ENCODE measurements at regions not wholly inside any gene's neighbourhood (a gene's known extent, or its start where the extent isn't known, plus 50 kb on each side); places are given as distances from the start of the nearest gene placed in this dataset.

DNA sequence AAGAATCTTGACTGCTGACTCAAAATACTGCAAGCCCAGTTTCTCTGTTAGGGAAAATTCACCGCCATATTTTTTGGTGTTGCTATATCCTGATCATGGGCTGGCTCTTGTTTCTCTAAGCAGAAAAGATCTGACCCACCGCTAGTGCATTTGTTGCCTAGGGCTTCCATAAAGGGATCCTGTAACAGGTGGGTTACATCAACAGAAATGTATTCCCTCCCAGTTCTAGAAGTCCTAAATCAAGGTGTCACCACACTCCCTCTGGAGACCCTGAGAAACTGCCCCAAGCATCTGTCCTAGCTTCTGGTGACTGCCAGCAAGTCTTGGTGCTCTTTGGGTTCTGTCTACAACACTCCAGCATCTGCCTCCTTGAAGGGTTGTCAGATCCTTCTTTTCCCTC is 99.7 kb downstream of the MAF start:
- Histone ChIP-seq H3K9me3 (ENCODE audit: control insufficient read depth in 2 of 2, low read length in 2 of 2) (peaks cover 0 to 3% of the 10 kb centered on the region in 2 donors), H3K27me3 (ENCODE audit: control insufficient read depth in 2 of 2, insufficient read depth in 2 of 2, low read length in 2 of 2) (no peaks in the 10 kb centered on the region), H3K36me3 (ENCODE audit: control insufficient read depth in 2 of 2, insufficient read depth in 2 of 2, low read length in 2 of 2) (no peaks in the 10 kb centered on the region), H3K4me1 (ENCODE audit: control insufficient read depth in 2 of 2, insufficient read depth in 2 of 2, low read length in 2 of 2) (no peaks in the 10 kb centered on the region), H3K4me3 (ENCODE audit: low read length in 2 of 2) (no peak overlapping the region), H3K9ac (ENCODE audit: low read depth in 1 of 2, low read length in 2 of 2) (no peak overlapping the region), H3K27ac (ENCODE audit: low read depth in 2 of 2, low read length in 2 of 2) (no peak overlapping the region)

DNA sequence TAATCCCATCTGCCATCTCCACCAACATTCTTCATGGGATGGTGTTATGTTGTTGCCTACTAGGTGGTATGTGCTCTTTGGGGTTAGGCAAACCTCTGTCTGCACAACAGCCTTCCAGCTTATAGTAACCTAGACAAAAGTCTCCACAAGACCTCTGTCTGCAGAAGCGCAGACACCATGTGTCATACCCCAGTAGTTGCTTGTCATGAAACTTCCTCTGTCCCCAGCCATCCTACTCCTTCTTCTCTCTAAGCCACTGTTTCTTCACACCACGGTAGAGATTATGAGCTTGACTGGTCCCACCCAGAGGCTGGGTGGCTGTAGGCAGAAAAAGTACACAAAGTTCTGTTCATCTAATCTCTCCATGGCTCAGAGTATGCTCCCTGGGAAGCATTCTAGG is 100.3 kb downstream of the MAF start:
- no peak overlapping the region for H3K27ac ChIP-seq (ENCODE audit: low read depth in 2 of 2, low read length in 2 of 2)
- no peaks in the 10 kb centered on the region for H3K36me3 ChIP-seq (ENCODE audit: control insufficient read depth in 2 of 2, insufficient read depth in 2 of 2, low read length in 2 of 2)
- no peaks in the 10 kb centered on the region for H3K4me1 ChIP-seq (ENCODE audit: control insufficient read depth in 2 of 2, insufficient read depth in 2 of 2, low read length in 2 of 2)
- no peak overlapping the region for H3K4me3 ChIP-seq (ENCODE audit: low read length in 2 of 2)
- H3K9ac ChIP-seq (ENCODE audit: low read depth in 1 of 2, low read length in 2 of 2) = no peak overlapping the region
- peaks cover 0 to 3% of the 10 kb centered on the region in 2 donors for H3K9me3 ChIP-seq (ENCODE audit: control insufficient read depth in 2 of 2, low read length in 2 of 2)
- H3K27me3 ChIP-seq (ENCODE audit: control insufficient read depth in 2 of 2, insufficient read depth in 2 of 2, low read length in 2 of 2) = no peaks in the 10 kb centered on the region

DNA sequence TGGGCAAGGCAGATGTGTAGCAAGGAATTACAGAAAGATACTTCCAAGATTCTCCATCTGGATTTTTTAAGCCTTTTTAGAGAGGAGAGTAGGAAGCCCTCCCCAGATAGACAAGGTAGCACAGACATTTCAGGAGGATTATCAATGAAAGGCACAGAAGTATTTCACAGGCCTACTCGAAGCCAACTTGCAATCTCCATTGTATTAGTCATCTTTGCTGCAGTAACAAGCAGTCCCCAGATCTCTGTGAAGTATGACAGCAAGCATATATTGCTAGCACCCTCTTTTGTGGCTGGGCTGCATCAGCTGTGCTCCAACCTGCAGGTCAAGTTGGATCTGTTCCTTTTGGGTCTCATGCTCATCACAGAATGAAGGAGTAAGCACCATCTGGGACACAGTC is 101.6 kb downstream of the MAF start:
- H3K9me3 ChIP-seq (ENCODE audit: control insufficient read depth in 2 of 2, low read length in 2 of 2) = peaks cover 0 to 3% of the 10 kb centered on the region in 2 donors
- no peak overlapping the region for H3K9ac ChIP-seq (ENCODE audit: low read depth in 1 of 2, low read length in 2 of 2)
- no peak overlapping the region for H3K4me3 ChIP-seq (ENCODE audit: low read length in 2 of 2)
- no peaks in the 10 kb centered on the region for H3K36me3 ChIP-seq (ENCODE audit: control insufficient read depth in 2 of 2, insufficient read depth in 2 of 2, low read length in 2 of 2)
- no peaks in the 10 kb centered on the region for H3K4me1 ChIP-seq (ENCODE audit: control insufficient read depth in 2 of 2, insufficient read depth in 2 of 2, low read length in 2 of 2)
- no peak overlapping the region for H3K27ac ChIP-seq (ENCODE audit: low read depth in 2 of 2, low read length in 2 of 2)
- no peaks in the 10 kb centered on the region for H3K27me3 ChIP-seq (ENCODE audit: control insufficient read depth in 2 of 2, insufficient read depth in 2 of 2, low read length in 2 of 2)

DNA sequence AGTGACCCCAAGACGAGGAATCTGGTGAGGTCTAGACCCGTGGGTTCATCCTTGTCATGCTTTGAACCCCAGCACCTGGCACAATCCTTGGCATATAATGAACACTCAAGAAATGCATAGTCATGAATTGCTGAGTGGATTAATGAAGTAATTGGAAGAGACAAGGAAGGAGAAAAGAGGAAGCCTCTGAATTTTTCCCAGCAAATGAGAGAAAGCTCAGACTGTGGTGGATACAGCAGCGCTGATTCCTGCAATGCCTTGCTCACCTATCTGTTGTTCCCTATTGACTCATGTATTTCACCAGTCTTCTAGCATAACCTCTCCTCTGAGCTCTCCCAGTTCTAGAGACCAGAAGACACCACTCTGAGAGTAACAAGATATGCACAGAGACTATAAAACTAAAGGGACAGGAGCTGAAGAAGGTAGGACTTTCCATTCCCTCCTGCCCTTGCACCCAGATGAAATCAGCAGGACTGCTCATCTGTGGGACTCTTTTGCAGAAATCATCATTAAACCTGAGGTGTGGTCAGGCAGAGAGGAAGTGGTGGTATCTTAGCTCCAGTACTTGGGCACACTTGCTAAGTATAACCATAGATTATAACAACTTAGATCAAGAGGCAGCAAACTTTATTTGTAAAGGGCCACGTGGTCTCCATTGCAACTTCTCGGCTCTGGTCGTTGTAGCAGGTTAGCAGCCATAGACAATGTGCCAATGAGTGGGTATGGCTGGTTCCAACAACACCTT is 102.8 kb downstream of the MAF start:
- H3K4me1 ChIP-seq (ENCODE audit: control insufficient read depth in 2 of 2, insufficient read depth in 2 of 2, low read length in 2 of 2) = no peaks in the 10 kb centered on the region
- H3K9ac ChIP-seq (ENCODE audit: low read depth in 1 of 2, low read length in 2 of 2) = no peak overlapping the region
- peaks cover 0 to 3% of the 10 kb centered on the region in 2 donors for H3K9me3 ChIP-seq (ENCODE audit: control insufficient read depth in 2 of 2, low read length in 2 of 2)
- H3K4me3 ChIP-seq (ENCODE audit: low read length in 2 of 2) = no peak overlapping the region
- H3K27me3 ChIP-seq (ENCODE audit: control insufficient read depth in 2 of 2, insufficient read depth in 2 of 2, low read length in 2 of 2) = no peaks in the 10 kb centered on the region
- no peak overlapping the region for H3K27ac ChIP-seq (ENCODE audit: low read depth in 2 of 2, low read length in 2 of 2)
- H3K36me3 ChIP-seq (ENCODE audit: control insufficient read depth in 2 of 2, insufficient read depth in 2 of 2, low read length in 2 of 2) = no peaks in the 10 kb centered on the region

- no peaks in the 10 kb centered on the region for H3K27me3 ChIP-seq (ENCODE audit: control insufficient read depth in 2 of 2, insufficient read depth in 2 of 2, low read length in 2 of 2)
- H3K9ac ChIP-seq (ENCODE audit: low read depth in 1 of 2, low read length in 2 of 2) = no peak overlapping the region
- no peaks in the 10 kb centered on the region for H3K4me1 ChIP-seq (ENCODE audit: control insufficient read depth in 2 of 2, insufficient read depth in 2 of 2, low read length in 2 of 2)
- H3K4me3 ChIP-seq (ENCODE audit: low read length in 2 of 2) = no peak overlapping the region
- no peaks in the 10 kb centered on the region for H3K9me3 ChIP-seq (ENCODE audit: control insufficient read depth in 2 of 2, low read length in 2 of 2)
- H3K36me3 ChIP-seq (ENCODE audit: control insufficient read depth in 2 of 2, insufficient read depth in 2 of 2, low read length in 2 of 2) = no peaks in the 10 kb centered on the region
- H3K27ac ChIP-seq (ENCODE audit: low read depth in 2 of 2, low read length in 2 of 2) = no peak overlapping the region
These were observed 106.6 kb downstream of the MAF start for GRCh38 chr16:79493911-79494310.

DNA sequence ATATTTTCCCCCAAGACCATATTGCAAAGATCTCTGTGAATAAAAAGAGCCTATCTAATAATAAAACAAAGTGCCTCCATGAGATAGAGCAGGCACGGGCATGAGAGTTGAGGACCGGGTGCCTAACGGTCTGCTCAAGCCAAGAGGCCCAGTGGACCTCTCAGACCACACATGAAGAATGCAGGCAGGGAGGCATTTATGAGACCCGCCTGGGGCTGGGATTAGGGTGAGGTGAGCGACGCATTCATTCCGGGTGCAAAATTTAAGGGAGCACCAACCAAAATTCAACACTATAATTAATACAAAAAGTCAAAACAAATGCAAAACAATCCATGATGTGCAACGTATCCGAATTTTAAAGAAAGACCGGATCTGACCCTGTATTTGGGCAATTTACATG is 108.5 kb downstream of the MAF start:
- no peak overlapping the region for H3K27ac ChIP-seq (ENCODE audit: low read depth in 2 of 2, low read length in 2 of 2)
- no peak overlapping the region for H3K4me3 ChIP-seq (ENCODE audit: low read length in 2 of 2)
- no peaks in the 10 kb centered on the region for H3K4me1 ChIP-seq (ENCODE audit: control insufficient read depth in 2 of 2, insufficient read depth in 2 of 2, low read length in 2 of 2)
- no peak overlapping the region for H3K9ac ChIP-seq (ENCODE audit: low read depth in 1 of 2, low read length in 2 of 2)
- H3K9me3 ChIP-seq (ENCODE audit: control insufficient read depth in 2 of 2, low read length in 2 of 2) = no peaks in the 10 kb centered on the region
- no peaks in the 10 kb centered on the region for H3K36me3 ChIP-seq (ENCODE audit: control insufficient read depth in 2 of 2, insufficient read depth in 2 of 2, low read length in 2 of 2)
- no peaks in the 10 kb centered on the region for H3K27me3 ChIP-seq (ENCODE audit: control insufficient read depth in 2 of 2, insufficient read depth in 2 of 2, low read length in 2 of 2)

GRCh38 chr16:79485020-79485419 is 115.5 kb downstream of the MAF start:
- H3K36me3 ChIP-seq (ENCODE audit: control insufficient read depth in 2 of 2, insufficient read depth in 2 of 2, low read length in 2 of 2) = no peaks in the 10 kb centered on the region
- no peak overlapping the region for H3K9ac ChIP-seq (ENCODE audit: low read depth in 1 of 2, low read length in 2 of 2)
- no peaks in the 10 kb centered on the region for H3K27me3 ChIP-seq (ENCODE audit: control insufficient read depth in 2 of 2, insufficient read depth in 2 of 2, low read length in 2 of 2)
- no peak overlapping the region for H3K4me3 ChIP-seq (ENCODE audit: low read length in 2 of 2)
- H3K9me3 ChIP-seq (ENCODE audit: control insufficient read depth in 2 of 2, low read length in 2 of 2) = no peaks in the 10 kb centered on the region
- H3K4me1 ChIP-seq (ENCODE audit: control insufficient read depth in 2 of 2, insufficient read depth in 2 of 2, low read length in 2 of 2) = no peaks in the 10 kb centered on the region
- no peak overlapping the region for H3K27ac ChIP-seq (ENCODE audit: low read depth in 2 of 2, low read length in 2 of 2)

GRCh38 chr16:79484237-79484636 is 116.3 kb downstream of the MAF start:
- H3K9me3 ChIP-seq (ENCODE audit: control insufficient read depth in 2 of 2, low read length in 2 of 2) = no peaks in the 10 kb centered on the region

DNA sequence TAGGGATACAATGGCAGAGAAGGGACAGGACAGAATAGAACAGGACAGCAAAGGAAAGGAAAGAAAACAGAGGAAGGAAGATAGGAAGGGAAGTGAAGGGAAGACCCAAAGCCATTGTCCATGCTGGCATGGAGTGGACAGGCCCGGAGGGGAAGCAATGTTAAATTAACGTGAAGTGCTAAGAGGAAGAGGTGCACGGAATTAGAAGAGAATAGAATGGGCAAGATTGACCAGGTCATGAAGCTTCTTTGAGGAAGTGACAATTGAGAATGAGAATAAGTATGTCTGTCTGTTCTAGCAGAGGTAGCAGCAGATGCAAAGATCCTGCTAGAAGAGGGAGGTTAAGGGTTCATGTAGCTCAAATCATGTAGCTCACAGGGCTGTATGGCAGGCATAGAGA is 117.2 kb downstream of the MAF start:
- no peaks in the 10 kb centered on the region for H3K27me3 ChIP-seq (ENCODE audit: control insufficient read depth in 2 of 2, insufficient read depth in 2 of 2, low read length in 2 of 2)
- no peaks in the 10 kb centered on the region for H3K4me1 ChIP-seq (ENCODE audit: control insufficient read depth in 2 of 2, insufficient read depth in 2 of 2, low read length in 2 of 2)
- H3K36me3 ChIP-seq (ENCODE audit: control insufficient read depth in 2 of 2, insufficient read depth in 2 of 2, low read length in 2 of 2) = no peaks in the 10 kb centered on the region
- no peak overlapping the region for H3K4me3 ChIP-seq (ENCODE audit: low read length in 2 of 2)
- H3K9me3 ChIP-seq (ENCODE audit: control insufficient read depth in 2 of 2, low read length in 2 of 2) = no peaks in the 10 kb centered on the region
- no peak overlapping the region for H3K9ac ChIP-seq (ENCODE audit: low read depth in 1 of 2, low read length in 2 of 2)
- H3K27ac ChIP-seq (ENCODE audit: low read depth in 2 of 2, low read length in 2 of 2) = no peak overlapping the region

More at GRCh38 chr16:79484237-79484636, 116.3 kb downstream of the MAF start:
- Histone ChIP-seq H3K9ac (ENCODE audit: low read depth in 1 of 2, low read length in 2 of 2) (no peak overlapping the region), H3K4me3 (ENCODE audit: low read length in 2 of 2) (no peak overlapping the region), H3K27me3 (ENCODE audit: control insufficient read depth in 2 of 2, insufficient read depth in 2 of 2, low read length in 2 of 2) (no peaks in the 10 kb centered on the region), H3K4me1 (ENCODE audit: control insufficient read depth in 2 of 2, insufficient read depth in 2 of 2, low read length in 2 of 2) (no peaks in the 10 kb centered on the region), H3K27ac (ENCODE audit: low read depth in 2 of 2, low read length in 2 of 2) (no peak overlapping the region), H3K36me3 (ENCODE audit: control insufficient read depth in 2 of 2, insufficient read depth in 2 of 2, low read length in 2 of 2) (no peaks in the 10 kb centered on the region)

DNA sequence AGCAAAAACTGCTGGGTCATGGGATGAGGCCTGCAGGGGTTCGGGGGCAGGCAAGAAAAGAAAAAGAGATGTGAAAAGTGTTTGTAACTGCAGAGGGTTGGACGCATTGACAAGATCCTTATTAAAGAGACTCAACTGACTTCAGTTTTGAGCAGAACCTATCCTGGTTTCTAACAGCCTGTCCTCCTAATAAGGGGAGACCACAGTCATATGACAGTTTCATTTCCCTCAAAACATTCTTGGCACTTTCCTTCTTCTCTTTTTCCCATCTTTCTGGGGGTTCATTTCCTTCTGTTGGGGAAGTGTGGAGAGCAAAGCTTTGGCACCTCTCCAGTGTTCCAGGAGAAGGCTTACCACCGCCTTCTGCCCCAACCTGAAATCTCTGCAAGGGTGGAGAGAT is 118.5 kb downstream of the MAF start:
- Histone ChIP-seq H3K4me3 (ENCODE audit: low read length in 2 of 2) (no peak overlapping the region), H3K9me3 (ENCODE audit: control insufficient read depth in 2 of 2, low read length in 2 of 2) (no peaks in the 10 kb centered on the region), H3K4me1 (ENCODE audit: control insufficient read depth in 2 of 2, insufficient read depth in 2 of 2, low read length in 2 of 2) (no peaks in the 10 kb centered on the region), H3K9ac (ENCODE audit: low read depth in 1 of 2, low read length in 2 of 2) (no peak overlapping the region), H3K27me3 (ENCODE audit: control insufficient read depth in 2 of 2, insufficient read depth in 2 of 2, low read length in 2 of 2) (no peaks in the 10 kb centered on the region), H3K36me3 (ENCODE audit: control insufficient read depth in 2 of 2, insufficient read depth in 2 of 2, low read length in 2 of 2) (no peaks in the 10 kb centered on the region), H3K27ac (ENCODE audit: low read depth in 2 of 2, low read length in 2 of 2) (no peak overlapping the region)
